HG03095 (cell line): ENCODE measurements at regions not wholly inside any gene's neighbourhood (a gene's known extent, or its start where the extent isn't known, plus 50 kb on each side); places are given as distances from the start of the nearest gene placed in this dataset.

Experiments
- ATAC-seq: cut with Tn5 transposase; IDR thresholded peaks from one replicate; pipeline ENCODE4 v1.9.1; 2021; ENCODE audit warnings: moderate library complexity; ENCODE audit not compliant: unreplicated experiment

GRCh38 chr15:38164507-38164906, 88.1 kb upstream of the SPRED1 start:
- no peak for ATAC-seq

DNA sequence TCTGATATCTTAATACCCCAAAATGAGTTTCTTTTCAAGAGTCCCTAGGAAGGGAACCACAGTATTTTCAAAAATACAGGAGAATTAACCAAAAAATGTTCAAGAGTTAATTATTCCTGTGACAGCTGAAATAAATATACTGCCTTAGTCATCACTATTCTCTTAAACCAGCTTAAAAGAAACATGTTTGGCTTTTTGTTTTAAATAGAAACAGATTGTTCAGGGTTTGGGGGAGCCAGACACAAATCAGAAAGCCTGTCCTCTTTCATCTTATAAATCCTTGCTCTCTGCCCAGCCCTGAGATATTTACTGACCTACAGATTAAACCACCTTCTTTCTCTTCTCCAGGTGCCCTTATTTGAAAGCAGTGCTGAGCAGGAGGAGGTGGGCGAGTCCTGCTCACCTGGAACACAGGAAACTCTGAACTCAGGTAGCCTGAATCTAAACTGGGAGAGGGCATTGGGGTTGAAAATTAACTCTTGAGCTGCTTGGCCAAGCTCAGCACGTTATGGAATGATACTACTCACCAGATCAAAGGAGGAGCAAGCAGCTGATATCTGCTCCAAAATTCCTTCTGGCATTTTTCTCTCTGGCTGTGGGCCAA, 84.1 kb upstream of the SPRED1 start:
- no peak for ATAC-seq

DNA sequence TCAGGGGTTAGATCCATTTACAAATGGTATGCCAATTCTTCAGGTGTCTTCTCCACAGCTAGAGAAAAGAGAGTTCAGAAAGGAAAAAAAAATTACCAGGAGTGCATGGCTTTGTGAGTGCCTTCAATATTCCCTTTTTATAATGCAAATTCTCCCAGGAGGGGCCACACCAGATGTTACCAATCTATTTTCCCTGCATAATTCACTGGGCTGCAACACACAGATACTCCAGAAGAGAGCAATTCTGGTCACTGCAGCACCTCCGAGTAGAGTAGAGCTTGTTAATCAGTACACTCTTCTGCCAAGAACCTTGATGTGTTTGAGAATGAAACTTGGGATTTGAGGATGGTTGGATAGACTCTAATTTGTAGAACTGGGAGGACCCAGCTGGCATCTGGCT, 80.7 kb upstream of the SPRED1 start:
- no peak for ATAC-seq

DNA sequence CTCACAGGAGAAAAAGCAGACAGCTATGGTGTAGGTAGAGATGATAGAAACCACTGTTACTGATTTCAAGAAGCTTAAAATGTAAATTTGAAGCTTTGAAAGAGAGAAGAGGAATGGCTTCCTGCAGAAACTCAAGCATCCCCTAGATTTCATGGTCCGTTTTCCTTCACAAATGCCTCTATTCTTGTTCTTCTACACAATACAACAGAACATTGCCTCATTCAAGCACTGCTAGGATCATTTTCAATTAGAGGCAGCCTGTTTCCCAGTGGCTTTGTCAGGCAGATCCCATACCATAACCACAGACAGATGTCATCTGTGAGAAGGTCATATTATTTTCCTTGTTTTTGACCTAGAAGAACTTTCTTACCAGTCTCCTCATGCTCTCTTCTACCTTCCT, 77.9 kb upstream of the SPRED1 start:
- ATAC-seq: no peak

DNA sequence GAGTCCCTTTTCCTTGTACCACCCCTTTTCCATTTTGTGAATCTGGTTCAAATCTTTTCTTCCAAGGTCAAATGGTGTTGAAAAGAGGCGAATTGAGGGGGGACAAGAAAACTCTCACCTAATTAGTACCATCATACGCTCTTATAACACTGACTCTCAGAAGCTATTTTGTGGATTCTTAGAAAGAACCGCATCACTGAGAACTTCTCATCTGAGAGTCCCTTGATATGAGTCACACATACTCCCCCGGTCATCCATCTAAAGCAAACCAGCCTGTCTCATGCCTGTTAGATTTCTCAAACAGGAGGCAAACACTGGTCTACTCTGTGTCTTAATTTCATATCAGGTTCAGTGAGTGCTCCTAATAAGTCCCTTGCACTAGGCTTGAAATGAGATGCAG, 76.5 kb upstream of the SPRED1 start:
- ATAC-seq: peak; percentile 90

- no peak for ATAC-seq
Observed at GRCh38 chr15:38176691-38177090, 75.9 kb upstream of the SPRED1 start.

DNA sequence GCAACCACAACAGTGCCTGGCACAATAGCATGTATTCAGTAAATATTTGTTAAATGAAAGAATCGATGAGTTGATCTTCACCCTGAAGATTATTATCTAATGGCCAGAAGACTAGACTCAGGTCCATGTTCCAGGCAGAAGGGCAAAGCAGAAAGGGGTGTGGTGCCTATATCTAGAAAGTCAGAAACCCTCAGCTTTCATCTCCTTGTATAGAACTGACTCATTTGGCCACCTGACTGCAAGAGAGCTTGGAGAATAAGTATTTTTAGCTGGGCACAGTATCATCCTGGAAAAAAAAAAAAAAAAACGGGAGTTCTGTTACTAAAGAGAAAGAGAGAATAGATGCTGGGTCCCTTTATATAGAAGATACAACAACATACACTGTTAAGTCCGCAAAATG, 69.7 kb upstream of the SPRED1 start:
- no peak for ATAC-seq

DNA sequence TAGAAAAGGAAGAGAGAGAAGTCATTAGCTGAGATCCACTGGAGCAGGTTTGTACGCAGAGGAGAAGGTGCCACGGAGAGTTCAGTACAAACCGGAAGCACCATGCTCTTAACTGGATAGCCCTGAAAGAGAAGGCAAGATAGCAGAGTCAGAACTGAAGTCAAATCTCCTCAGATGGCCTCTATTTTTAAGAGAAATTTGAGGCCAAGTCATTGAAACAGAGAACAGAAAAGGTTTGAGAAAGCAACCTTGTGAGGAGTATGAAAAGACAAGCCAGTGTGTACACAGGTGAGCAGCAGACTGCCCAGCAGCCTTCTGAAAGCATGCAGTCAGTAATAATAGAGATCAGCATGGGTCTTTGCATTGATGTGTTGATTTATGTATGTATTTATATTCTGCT, 66.1 kb upstream of the SPRED1 start:
- no peak for ATAC-seq

- ATAC-seq: no peak
Observed at GRCh38 chr15:38187630-38188313, 64.9 kb upstream of the SPRED1 start.

- ATAC-seq: no peak
Observed at GRCh38 chr15:38189671-38190295, 62.9 kb upstream of the SPRED1 start.

DNA sequence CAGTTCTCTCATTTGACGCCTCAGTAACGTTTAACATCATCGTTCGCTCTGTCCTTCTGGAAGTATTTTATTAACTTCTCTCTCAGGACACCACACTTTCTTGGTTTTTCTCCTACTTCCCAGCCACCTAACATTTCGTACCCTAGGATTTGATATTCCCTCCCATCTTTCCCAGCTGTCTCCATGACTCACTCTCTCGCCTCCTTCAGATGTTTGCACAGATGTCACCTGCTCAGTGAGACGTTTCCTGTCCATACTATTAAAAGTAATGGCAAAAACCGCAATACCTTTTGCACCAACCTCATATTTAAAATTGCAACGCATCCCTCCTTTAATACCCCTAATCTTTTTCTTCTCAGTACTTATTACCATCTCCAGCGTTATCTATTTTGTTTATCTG, 62.1 kb upstream of the SPRED1 start:
- ATAC-seq: no peak

DNA sequence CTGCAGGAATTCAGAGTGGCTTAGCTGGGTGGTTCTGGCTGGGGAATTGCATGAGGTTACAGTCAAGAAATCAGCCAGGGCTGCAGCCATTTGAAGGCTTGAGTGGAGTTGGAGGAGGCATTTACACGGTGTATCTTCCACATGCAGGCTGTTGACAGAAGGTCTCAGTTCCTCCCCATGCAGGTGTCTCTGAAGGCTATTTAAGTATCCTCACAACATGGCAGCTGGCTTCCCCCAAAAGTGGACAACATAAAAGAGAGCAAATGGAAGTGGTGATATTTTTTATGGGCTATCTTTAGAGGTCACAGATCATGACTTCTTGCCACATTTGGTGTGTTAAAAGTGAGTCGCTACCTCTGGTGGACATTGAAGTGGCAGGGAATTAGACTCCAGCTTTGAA, 60.1 kb upstream of the SPRED1 start:
- ATAC-seq: no peak

GRCh38 chr15:38193496-38193895, 59.1 kb upstream of the SPRED1 start:
- no peak for ATAC-seq

GRCh38 chr15:38195191-38195901, 57.3 kb upstream of the SPRED1 start:
- no peak for ATAC-seq

GRCh38 chr15:38196076-38196475, 56.6 kb upstream of the SPRED1 start:
- no peak for ATAC-seq

GRCh38 chr15:38197553-38197952, 55.1 kb upstream of the SPRED1 start:
- no peak for ATAC-seq

GRCh38 chr15:38201714-38202113, 50.9 kb upstream of the SPRED1 start:
- ATAC-seq: no peak

DNA sequence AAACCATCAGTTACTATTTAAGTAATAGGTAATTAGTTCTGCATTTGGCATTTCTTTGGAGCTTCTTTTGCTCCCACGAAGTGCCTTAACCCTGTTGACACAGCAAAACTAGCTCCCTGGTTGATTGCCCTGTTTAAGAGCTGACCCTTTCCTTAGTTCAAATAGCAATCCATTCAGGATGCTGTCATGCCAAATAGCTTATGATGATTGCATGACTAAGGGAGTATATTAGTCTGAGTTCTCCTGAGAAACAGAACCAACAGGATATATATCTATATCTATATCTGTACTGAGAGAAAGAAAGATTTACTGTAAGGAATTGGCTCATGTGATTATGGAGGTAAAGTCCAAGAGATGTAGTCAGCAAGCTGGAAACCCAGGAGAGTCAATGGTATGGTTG, 50.3 kb upstream of the SPRED1 start:
- no peak for ATAC-seq
